HEK293 (cell line): ENCODE measurements at regions not wholly inside any gene's neighbourhood (a gene's known extent, or its start where the extent isn't known, plus 50 kb on each side); places are given as distances from the start of the nearest gene placed in this dataset.

Source experiments
- YY1 ChIP-seq: fragments of 450-650 bp; formaldehyde crosslinking; IDR thresholded peaks from 2 replicates; pipeline ENCODE4 v1.5.1; 2018; ENCODE audit warnings: missing biosample characterization, missing genetic modification characterization
- ZNF114 ChIP-seq: fragments of 450-650 bp; formaldehyde crosslinking; IDR thresholded peaks from 2 replicates; pipeline ENCODE4 v1.5.0; 2017; ENCODE audit warnings: missing biosample characterization, missing genetic modification characterization
- ZNF785 ChIP-seq: fragments of 450-650 bp; formaldehyde crosslinking; IDR thresholded peaks from 2 replicates; pipeline ENCODE4 v1.5.1; 2016; ENCODE audit warnings: missing biosample characterization, missing genetic modification characterization
- TF ChIP-seq, protein P1 (sequence below): fragments of 450-650 bp; formaldehyde crosslinking; IDR thresholded peaks from 2 replicates; pipeline ENCODE4 v1.5.1; 2016; ENCODE audit warnings: missing biosample characterization, missing genetic modification characterization
- TF ChIP-seq, protein P2 (sequence below): fragments of 450-650 bp; formaldehyde crosslinking; IDR thresholded peaks from 2 replicates; pipeline ENCODE4 v1.5.1; 2016; ENCODE audit warnings: missing biosample characterization, missing genetic modification characterization
- TF ChIP-seq, protein P3 (sequence below): fragments of 450-650 bp; formaldehyde crosslinking; IDR thresholded peaks from 2 replicates; pipeline ENCODE4 v1.5.1; 2016; ENCODE audit warnings: missing biosample characterization, missing genetic modification characterization
- TF ChIP-seq, protein P4 (sequence below): fragments of 450-650 bp; formaldehyde crosslinking; optimal IDR thresholded peaks from 2 replicates; pipeline ENCODE3; 2016; ENCODE audit warnings: missing biosample characterization, mild to moderate bottlenecking, missing genetic modification characterization

DNA sequence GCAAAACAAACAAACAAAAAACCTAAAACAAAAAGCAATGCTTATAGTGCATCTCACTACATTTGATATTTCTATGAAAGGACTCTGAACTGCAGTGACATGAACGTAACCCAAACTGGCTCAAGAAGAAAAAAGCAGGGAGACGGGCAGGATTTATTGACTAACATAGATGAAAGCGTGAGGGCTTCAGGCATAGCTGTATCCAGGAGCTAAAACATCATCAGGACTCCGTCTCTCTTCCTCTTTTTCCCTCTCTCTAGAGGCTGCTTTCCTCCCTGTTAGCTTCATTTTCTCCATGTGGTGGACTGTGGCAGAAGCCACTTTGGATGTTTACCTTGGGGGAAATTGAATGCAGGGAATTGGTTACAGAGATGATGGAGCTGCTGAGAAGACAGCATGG is 418.2 kb upstream of the PROK2 start:
- TF ChIP-seq, protein P1, sequence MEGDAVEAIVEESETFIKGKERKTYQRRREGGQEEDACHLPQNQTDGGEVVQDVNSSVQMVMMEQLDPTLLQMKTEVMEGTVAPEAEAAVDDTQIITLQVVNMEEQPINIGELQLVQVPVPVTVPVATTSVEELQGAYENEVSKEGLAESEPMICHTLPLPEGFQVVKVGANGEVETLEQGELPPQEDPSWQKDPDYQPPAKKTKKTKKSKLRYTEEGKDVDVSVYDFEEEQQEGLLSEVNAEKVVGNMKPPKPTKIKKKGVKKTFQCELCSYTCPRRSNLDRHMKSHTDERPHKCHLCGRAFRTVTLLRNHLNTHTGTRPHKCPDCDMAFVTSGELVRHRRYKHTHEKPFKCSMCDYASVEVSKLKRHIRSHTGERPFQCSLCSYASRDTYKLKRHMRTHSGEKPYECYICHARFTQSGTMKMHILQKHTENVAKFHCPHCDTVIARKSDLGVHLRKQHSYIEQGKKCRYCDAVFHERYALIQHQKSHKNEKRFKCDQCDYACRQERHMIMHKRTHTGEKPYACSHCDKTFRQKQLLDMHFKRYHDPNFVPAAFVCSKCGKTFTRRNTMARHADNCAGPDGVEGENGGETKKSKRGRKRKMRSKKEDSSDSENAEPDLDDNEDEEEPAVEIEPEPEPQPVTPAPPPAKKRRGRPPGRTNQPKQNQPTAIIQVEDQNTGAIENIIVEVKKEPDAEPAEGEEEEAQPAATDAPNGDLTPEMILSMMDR (tag by site-specific recombination): no peak
- TF ChIP-seq, protein P2, sequence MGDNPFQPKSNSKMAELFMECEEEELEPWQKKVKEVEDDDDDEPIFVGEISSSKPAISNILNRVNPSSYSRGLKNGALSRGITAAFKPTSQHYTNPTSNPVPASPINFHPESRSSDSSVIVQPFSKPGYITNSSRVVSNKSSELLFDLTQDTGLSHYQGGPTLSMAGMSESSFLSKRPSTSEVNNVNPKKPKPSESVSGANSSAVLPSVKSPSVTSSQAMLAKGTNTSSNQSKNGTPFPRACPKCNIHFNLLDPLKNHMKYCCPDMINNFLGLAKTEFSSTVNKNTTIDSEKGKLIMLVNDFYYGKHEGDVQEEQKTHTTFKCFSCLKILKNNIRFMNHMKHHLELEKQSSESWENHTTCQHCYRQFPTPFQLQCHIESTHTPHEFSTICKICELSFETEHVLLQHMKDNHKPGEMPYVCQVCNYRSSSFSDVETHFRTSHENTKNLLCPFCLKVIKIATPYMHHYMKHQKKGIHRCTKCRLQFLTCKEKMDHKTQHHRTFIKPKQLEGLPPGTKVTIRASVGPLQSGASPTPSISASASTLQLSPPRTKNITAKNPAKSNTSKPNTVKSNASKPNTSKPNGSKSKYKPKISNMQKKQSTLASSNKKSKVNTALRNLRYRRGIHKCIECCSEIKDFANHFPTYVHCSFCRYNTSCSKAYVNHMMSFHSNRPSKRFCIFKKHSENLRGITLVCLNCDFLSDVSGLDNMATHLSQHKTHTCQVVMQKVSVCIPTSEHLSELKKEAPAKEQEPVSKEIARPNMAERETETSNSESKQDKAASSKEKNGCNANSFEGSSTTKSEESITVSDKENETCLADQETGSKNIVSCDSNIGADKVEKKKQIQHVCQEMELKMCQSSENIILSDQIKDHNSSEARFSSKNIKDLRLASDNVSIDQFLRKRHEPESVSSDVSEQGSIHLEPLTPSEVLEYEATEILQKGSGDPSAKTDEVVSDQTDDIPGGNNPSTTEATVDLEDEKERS (tag by site-specific recombination): no peak
- TF ChIP-seq ZNF114: no peak
- no peak for TF ChIP-seq ZNF785 (tag by site-specific recombination)
- TF ChIP-seq, protein P3, sequence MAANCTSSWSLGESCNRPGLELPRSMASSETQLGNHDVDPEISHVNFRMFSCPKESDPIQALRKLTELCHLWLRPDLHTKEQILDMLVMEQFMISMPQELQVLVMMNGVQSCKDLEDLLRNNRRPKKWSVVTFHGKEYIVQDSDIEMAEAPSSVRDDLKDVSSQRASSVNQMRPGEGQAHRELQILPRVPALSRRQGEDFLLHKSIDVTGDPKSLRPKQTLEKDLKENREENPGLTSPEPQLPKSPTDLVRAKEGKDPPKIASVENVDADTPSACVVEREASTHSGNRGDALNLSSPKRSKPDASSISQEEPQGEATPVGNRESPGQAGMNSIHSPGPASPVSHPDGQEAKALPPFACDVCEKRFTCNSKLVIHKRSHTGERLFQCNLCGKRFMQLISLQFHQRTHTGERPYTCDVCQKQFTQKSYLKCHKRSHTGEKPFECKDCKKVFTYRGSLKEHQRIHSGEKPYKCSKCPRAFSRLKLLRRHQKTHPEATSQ: no peak
- TF ChIP-seq, protein P4, sequence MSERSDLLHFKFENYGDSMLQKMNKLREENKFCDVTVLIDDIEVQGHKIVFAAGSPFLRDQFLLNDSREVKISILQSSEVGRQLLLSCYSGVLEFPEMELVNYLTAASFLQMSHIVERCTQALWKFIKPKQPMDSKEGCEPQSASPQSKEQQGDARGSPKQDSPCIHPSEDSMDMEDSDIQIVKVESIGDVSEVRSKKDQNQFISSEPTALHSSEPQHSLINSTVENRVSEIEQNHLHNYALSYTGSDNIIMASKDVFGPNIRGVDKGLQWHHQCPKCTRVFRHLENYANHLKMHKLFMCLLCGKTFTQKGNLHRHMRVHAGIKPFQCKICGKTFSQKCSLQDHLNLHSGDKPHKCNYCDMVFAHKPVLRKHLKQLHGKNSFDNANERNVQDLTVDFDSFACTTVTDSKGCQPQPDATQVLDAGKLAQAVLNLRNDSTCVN (tag by site-specific recombination): no peak
- TF ChIP-seq YY1: no peak
